Hepatic stellate cell (primary cell): ENCODE measurements at regions not wholly inside any gene's neighbourhood (a gene's known extent, or its start where the extent isn't known, plus 50 kb on each side); places are given as distances from the start of the nearest gene placed in this dataset.
"Not testable (repeated sequence)": the region's sequence is repeated elsewhere in the genome, so short reads cannot be mapped to it uniquely, and the experiment has no call there.

ENCODE experiments used
- DNase-seq: peaks from one replicate; pipeline ENCODE4 v3.0.0; 2011; ENCODE audit warnings: low spot score

DNA sequence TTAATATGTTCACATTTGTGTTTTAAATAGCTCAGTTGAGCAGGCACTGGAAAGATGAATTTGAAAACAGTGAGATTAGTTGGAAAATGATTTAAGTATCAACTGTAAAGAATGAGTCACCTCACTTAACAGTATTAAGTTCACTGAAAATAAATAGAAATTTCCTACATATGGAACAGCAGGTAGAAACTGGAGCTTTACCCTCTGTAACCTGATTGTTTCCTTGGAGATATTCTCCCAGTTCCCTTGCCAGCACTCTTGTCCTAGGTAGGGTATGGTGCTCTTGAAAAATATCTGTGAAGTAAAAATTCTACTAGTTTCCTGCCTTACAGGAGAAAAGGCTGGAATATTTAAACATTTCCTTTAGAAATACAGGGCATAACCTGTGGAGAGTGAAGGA, 81.3 kb upstream of the DLGAP1 start:
- DNase-seq, result no peak

DNA sequence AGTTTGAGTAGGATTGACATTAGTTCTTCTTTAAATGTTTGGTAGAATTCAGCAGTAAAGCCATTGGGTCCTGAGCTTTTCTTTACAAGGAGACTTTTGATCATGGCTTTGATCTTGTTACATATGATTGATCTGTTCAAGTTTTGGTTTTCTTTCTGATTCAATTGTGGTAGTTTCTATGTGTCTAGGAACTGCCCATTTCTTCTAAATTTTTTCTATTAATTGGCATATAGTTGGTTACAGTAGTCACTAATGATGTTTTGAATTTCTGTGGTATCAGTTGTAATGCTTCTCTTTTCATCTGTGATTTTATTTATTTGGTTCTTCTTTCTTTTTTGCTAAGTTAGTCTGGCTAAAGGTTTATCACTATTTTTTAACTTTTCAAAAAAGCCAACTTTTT, 73.3 kb upstream of the DLGAP1 start:
- no peak for DNase-seq

DNA sequence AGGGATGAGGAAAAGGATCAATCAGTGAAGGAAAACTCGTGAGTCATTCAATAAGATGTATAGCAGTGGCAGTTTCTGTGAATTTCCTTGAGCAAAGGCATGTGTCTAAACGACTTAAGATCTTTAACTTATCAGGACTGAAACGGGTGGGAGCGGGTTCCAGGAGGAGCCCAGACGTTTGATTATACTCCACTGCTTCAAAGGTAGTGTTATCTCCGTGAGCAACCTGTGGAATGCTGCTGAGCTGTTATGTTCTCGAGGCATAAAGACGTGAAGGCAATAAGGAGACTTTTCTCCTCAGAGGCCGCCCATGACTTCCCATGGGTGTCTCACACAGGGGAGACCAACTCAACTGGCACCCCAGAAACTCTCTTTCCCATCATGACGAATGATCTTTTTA, 72.7 kb upstream of the DLGAP1 start:
- DNase-seq, result not testable (repeated sequence)

DNA sequence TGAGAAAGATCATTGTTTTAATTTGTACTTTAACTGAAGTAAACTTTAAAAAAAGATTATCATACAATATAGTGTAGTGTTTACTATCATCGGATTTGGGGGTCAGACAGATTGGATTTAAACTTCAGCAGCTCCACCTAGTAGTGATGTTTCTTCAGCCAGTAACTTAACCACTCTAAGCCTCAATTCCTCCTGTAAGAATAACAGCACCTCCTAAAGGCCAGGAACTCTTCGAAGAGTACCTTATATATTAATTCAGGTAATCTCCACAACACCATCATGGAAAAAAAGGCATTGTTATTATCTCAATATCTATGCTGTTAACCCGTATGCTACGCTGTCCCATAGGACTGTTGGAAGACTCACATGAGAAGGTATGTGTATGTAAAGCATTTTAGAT, 69.0 kb upstream of the DLGAP1 start:
- no peak for DNase-seq

DNA sequence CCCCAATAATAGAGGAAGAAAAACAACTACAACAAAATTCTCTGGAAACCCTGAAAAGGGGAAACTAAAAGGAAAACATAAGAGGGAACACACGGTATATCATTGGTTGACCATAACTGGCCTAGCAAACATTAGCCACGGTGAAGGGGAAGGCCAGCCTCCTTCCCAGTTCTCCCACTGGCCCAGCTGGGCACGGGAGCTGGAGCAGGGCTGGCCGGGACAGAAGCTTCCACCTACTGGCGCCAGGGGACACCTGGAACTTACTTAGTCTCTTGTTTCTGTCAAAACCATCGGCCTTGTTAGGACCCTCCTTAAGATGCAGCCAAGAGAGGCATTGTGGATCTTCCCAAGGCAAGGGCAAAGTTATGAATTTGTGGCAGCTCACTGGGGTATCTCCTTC, 56.1 kb upstream of the DLGAP1 start:
- DNase-seq, result no peak

DNA sequence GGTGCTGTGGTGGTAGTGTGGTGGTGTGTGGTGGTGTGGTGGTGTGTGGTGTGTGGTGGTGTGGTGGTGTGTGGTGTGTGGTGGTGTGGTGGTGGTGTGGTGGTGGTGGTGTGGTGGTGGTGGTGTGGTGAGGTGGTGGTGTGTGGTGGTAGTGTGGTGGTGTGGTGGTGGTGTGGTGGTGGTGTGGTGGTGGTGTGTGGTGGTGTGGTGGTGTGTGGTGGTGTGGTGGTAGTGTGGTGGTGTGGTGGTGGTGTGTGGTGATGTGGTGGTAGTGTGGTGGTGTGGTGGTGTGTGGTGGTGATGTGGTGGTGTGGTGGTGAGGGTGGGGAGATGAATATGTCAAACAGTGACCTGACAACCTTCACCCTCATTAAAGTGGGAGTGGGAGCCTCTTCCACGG, 55.6 kb upstream of the DLGAP1 start:
- DNase-seq, result no peak

DNA sequence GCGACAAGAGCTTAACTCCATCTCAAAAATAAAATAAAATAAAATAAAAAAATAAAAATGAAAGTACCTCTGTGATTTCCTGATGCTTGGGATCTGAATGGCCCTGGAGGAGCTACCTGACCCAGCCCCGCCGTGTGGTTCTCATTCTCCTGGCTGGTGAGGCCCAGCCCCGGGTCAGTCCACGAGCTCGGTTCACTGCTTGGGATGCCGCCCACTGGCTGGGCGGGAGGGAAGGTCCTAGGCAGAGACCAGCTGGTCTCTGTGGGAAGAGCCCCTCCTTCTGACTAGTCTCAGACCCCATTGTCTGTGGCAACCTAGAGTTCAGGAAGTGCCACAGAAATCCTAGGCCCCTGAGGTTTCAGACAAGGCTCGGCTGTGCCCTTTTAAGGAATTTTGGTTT, 55.1 kb upstream of the DLGAP1 start:
- DNase-seq, result no peak
